Psoas muscle (tissue), 7 donors: ENCODE measurements at regions not wholly inside any gene's neighbourhood (a gene's known extent, or its start where the extent isn't known, plus 50 kb on each side); places are given as distances from the start of the nearest gene placed in this dataset.

Experiments
- ATAC-seq, 4 donors: fragments of 200-7000 bp; cut with Tn5 transposase; one replicate each; pipeline ENCODE4 v1.9.1; 2020; ENCODE audit warnings: moderate library complexity in 3 of 4, mild to moderate bottlenecking in 2 of 4
- DNase-seq, 2 donors: peaks; one replicate each; pipeline ENCODE4 v3.0.0-alpha.2; 2020
- H3K27ac ChIP-seq: fragments of 200-600 bp; one replicate; pipeline ENCODE4 v1.8.0; 2022
- H3K27me3 ChIP-seq, 3 donors: fragments of 200-600 bp in 1 of 3; one replicate each; pipeline versions ENCODE4 v1.6.1 to v1.8.0; 2013 to 2022; ENCODE audit warnings: low read length in 2 of 3, mild to moderate bottlenecking in 2 of 3, moderate library complexity in 1 of 3; ENCODE audit not compliant: insufficient read depth in 3 of 3
- H3K36me3 ChIP-seq, 2 donors: fragments of 200-600 bp in 1 of 2; one replicate each; pipeline versions ENCODE4 v1.6.1 to v1.8.0; 2013 to 2022; ENCODE audit warnings: low read depth in 1 of 2, mild to moderate bottlenecking in 1 of 2, moderate library complexity in 1 of 2; ENCODE audit not compliant: insufficient read depth in 1 of 2
- H3K4me1 ChIP-seq: fragments of 200-600 bp; one replicate; pipeline ENCODE4 v1.8.0; 2022
- H3K4me3 ChIP-seq: fragments of 200-600 bp; one replicate; pipeline ENCODE4 v1.8.0; 2022; ENCODE audit warnings: mild to moderate bottlenecking
- H3K9me3 ChIP-seq: fragments of 200-600 bp; one replicate; pipeline ENCODE4 v1.8.0; 2022
- WGBS, 3 donors: extraction: QIAGEN DNeasy Blood & Tissue Kit; methylation state at CpG; one replicate each; pipeline versions ENCODE4 v1.1.6 to v1.1.7; 2013; 5-methylcytosine and 5-hydroxymethylcytosine counted together
- intact Hi-C, 2 donors: fragments of 100-400 bp; cut with DNase I; formaldehyde crosslinking; loops; one replicate each; pipeline versions ENCODE4 v1.11.0 to v1.14.2; 2022
- TF ChIP-seq, protein P1 (sequence below): fragments of 200-600 bp; IDR thresholded peaks from one replicate; pipeline ENCODE4 v1.8.0; 2022; ENCODE audit warnings: antibody characterized with exemption
- donor health status: healthy with polysubstance abuse.
- donor health status: DM: no; HTN: no; CAD: no; lungs with moderate emphysema.
- donor health status: Bipolar disorder and iron deficiency.
- donor health status: healthy.
- donor health status: DM: yes; HTN: yes; CAD: no.
- donor health status: DM: no; HTN: no; CAD: no.
- donor health status: DM: yes; HTN: yes; CAD: no.

DNA sequence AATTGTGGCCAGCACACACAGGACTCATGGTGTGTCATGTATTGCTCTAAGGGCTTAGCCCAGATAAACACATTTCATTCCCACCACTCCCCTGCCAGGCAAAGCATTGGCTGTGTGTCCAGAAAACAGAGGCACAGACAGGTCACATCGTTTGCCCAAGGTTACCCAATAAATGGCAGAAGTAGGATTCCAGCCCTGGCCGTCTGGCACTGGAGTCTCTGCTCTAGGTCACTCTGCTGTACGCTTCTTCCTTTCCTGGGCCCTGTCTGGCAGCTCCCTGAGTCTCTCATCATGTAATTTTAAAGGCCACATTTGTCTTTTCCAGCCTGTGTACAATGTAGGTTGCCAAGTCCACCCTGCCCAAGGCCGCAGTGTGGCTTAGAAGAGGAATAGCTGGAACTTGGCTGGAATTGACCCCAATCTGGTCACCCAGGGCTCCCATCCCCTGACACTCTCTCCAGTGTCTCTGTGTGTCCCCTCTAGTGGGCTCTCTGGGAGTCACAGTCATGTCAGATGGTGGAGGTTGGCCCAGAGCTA, 264.5 kb upstream of the TSHZ3 start:
- ATAC-seq, result no peak

GRCh38 chr19:31616031-31616430, 266.8 kb upstream of the TSHZ3 start:
- DNase-seq (no peak), ATAC-seq (no peak)
- no peak overlapping the region for H3K4me3 ChIP-seq
- no peaks in the 10 kb centered on the region for H3K36me3 ChIP-seq
- TF ChIP-seq, protein P1, sequence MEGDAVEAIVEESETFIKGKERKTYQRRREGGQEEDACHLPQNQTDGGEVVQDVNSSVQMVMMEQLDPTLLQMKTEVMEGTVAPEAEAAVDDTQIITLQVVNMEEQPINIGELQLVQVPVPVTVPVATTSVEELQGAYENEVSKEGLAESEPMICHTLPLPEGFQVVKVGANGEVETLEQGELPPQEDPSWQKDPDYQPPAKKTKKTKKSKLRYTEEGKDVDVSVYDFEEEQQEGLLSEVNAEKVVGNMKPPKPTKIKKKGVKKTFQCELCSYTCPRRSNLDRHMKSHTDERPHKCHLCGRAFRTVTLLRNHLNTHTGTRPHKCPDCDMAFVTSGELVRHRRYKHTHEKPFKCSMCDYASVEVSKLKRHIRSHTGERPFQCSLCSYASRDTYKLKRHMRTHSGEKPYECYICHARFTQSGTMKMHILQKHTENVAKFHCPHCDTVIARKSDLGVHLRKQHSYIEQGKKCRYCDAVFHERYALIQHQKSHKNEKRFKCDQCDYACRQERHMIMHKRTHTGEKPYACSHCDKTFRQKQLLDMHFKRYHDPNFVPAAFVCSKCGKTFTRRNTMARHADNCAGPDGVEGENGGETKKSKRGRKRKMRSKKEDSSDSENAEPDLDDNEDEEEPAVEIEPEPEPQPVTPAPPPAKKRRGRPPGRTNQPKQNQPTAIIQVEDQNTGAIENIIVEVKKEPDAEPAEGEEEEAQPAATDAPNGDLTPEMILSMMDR, result no peak
- intact Hi-C loops, result no loop called here
- WGBS, 3 donors, result 64 to 80% (median 71%) methylated on average over 3 of the region's 3 CpGs
- H3K9me3 ChIP-seq, result no peaks in the 10 kb centered on the region
- no peak overlapping the region for H3K27ac ChIP-seq
- no peaks in the 10 kb centered on the region for H3K4me1 ChIP-seq
- H3K27me3 ChIP-seq, result no peaks in the 10 kb centered on the region

More for the DNA sequence above, 264.5 kb upstream of the TSHZ3 start:
- DNase-seq, result no peak
- H3K9me3 ChIP-seq, result no peaks in the 10 kb centered on the region
- H3K4me3 ChIP-seq, result no peak overlapping the region
- H3K27ac ChIP-seq, result no peak overlapping the region
- intact Hi-C loops, result no loop called here
- H3K27me3 ChIP-seq, result no peaks in the 10 kb centered on the region
- H3K4me1 ChIP-seq, result no peaks in the 10 kb centered on the region
- H3K36me3 ChIP-seq, result no peaks in the 10 kb centered on the region
- TF ChIP-seq, protein P1, result no peak
- WGBS, 3 donors, result 30 to 51% (median 35%) methylated on average over 4 of the region's 4 CpGs

DNA sequence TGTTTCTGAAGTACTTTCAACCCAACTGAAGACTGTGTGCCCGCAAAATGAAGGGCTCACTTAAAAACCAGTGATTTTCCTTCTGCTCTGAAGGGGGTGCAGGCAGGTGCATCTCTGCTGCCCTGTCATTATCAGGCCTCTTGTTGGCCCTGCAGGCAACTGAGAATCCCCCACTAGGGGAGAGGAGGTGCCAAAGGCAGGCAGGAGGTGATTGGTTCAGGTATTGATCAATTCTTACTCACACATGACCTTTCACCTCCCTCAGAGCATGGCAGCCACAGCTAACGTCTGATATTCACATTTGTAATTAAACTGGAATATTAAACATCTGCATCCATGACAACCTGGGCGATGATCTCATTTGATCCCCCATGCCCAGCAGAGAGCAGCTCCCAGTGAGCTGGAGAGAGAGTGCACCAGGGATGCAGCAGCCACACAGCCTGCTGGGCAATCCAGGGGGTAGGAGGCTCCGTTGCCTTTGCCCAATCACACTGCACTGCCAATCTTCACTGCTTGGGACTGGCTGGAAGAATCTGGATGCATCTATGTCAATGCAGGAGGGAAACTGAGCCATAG, 267.9 kb upstream of the TSHZ3 start:
- Histone ChIP-seq H3K27ac (no peak overlapping the region), H3K4me3 (no peak overlapping the region), H3K4me1 (no peaks in the 10 kb centered on the region), H3K27me3 (no peaks in the 10 kb centered on the region), H3K36me3 (no peaks in the 10 kb centered on the region), H3K9me3 (no peaks in the 10 kb centered on the region)
- intact Hi-C loops, result no loop called here
- no peak for DNase-seq
- TF ChIP-seq, protein P1, result no peak
- 57 to 60% (median 58%) methylated on average over 4 of the region's 4 CpGs for WGBS, 3 donors
- ATAC-seq, result no peak

DNA sequence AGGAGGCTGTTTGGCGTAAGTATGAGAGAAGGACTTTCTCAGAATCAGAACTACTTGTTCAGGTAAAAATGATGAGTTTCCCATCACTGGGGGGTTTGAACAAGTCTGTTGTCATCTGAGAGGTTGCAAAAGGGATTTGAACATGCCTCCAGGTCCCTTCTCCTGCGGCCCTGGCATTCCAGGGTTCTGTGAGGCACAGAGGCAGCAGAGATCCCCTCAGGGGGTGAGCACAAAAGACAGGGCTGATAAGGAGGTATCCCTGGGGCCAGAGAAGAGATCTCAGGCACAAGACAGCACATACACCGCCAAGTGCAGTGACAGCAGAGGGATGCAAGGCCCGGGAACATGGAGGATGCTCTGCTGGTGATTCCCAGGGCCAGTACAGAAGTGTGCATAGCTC, 275.8 kb upstream of the TSHZ3 start:
- no peak for DNase-seq
- H3K4me1 ChIP-seq, result no peaks in the 10 kb centered on the region
- no peaks in the 10 kb centered on the region for H3K9me3 ChIP-seq
- ATAC-seq, result no peak
- intact Hi-C loops, result no loop called here
- 68 to 84% (median 80%) methylated on average over 4 of the region's 4 CpGs for WGBS, 3 donors
- no peak overlapping the region for H3K27ac ChIP-seq
- H3K27me3 ChIP-seq, result no peaks in the 10 kb centered on the region
- H3K36me3 ChIP-seq, result no peaks in the 10 kb centered on the region
- H3K4me3 ChIP-seq, result no peak overlapping the region
- TF ChIP-seq, protein P1, result no peak

- intact Hi-C loops, result no loop called here
- Histone ChIP-seq H3K9me3 (no peaks in the 10 kb centered on the region), H3K27me3 (no peaks in the 10 kb centered on the region), H3K36me3 (no peaks in the 10 kb centered on the region), H3K4me3 (no peak overlapping the region), H3K27ac (no peak overlapping the region), H3K4me1 (no peaks in the 10 kb centered on the region)
- TF ChIP-seq, protein P1, result no peak
- WGBS, 3 donors, result 75 to 100% (median 86%) methylated on average over 1 of the region's 1 CpG
- ATAC-seq (no peak), DNase-seq (no peak)
Measured at GRCh38 chr19:31625575-31625974, 276.3 kb upstream of the TSHZ3 start.
